ENCODE measurements at regions not wholly inside any gene's neighbourhood (a gene's known extent, or its start where the extent isn't known, plus 50 kb on each side); places are given as distances from the start of the nearest gene placed in this dataset.

GRCh38 chr1:30597711-30598110 lies 125.7 kb downstream of the MATN1 start:
- no peak overlapping the region for H3K4me3 ChIP-seq (ENCODE audit: low read depth, low read length)
- no peak for TF ChIP-seq CTCF (IDR thresholded peaks at IDR 0.05; ENCODE audit: borderline replicate concordance, insufficient read depth, low read depth, low read length)

- H3K4me3 ChIP-seq (ENCODE audit: low read depth, low read length) = no peak overlapping the region
- no peak for TF ChIP-seq CTCF (IDR thresholded peaks at IDR 0.05; ENCODE audit: borderline replicate concordance, insufficient read depth, low read depth, low read length)
Measured at GRCh38 chr1:30596891-30597290, 126.5 kb downstream of the MATN1 start.

- TF ChIP-seq CTCF (IDR thresholded peaks at IDR 0.05; ENCODE audit: borderline replicate concordance, insufficient read depth, low read depth, low read length) = no peak
- no peak overlapping the region for H3K4me3 ChIP-seq (ENCODE audit: low read depth, low read length)
Measured at GRCh38 chr1:30596470-30596869, 126.9 kb downstream of the MATN1 start.

GRCh38 chr1:30589083-30589482 lies 134.3 kb downstream of the MATN1 start:
- no peak for TF ChIP-seq CTCF (IDR thresholded peaks at IDR 0.05; ENCODE audit: borderline replicate concordance, insufficient read depth, low read depth, low read length)

GRCh38 chr1:30588311-30589073 lies 134.9 kb downstream of the MATN1 start:
- no peak overlapping the region for H3K4me3 ChIP-seq (ENCODE audit: low read depth, low read length)
- TF ChIP-seq CTCF (IDR thresholded peaks at IDR 0.05; ENCODE audit: borderline replicate concordance, insufficient read depth, low read depth, low read length) = no peak

More at GRCh38 chr1:30589083-30589482, 134.3 kb downstream of the MATN1 start:
- no peak overlapping the region for H3K4me3 ChIP-seq (ENCODE audit: low read depth, low read length)

GRCh38 chr1:30586671-30587070 lies 136.7 kb downstream of the MATN1 start:
- no peak overlapping the region for H3K4me3 ChIP-seq (ENCODE audit: low read depth, low read length)
- no peak for TF ChIP-seq CTCF (IDR thresholded peaks at IDR 0.05; ENCODE audit: borderline replicate concordance, insufficient read depth, low read depth, low read length)

GRCh38 chr1:30579580-30579979 lies 143.8 kb downstream of the MATN1 start:
- no peak overlapping the region for H3K4me3 ChIP-seq (ENCODE audit: low read depth, low read length)
- TF ChIP-seq CTCF (IDR thresholded peaks at IDR 0.05; ENCODE audit: borderline replicate concordance, insufficient read depth, low read depth, low read length) = no peak

Data from GM12875 (cell line).